NCI-H2107 treated with DMSO at 0.1 percent for 48 hours (cell line): ENCODE measurements at regions not wholly inside any gene's neighbourhood (a gene's known extent, or its start where the extent isn't known, plus 50 kb on each side); places are given as distances from the start of the nearest gene placed in this dataset.

Experiments used
- DNase-seq: peaks from one replicate; lab custom pipeline; 2025; ENCODE audit not compliant: unreplicated experiment; lab: John Stamatoyannopoulos, UW

DNA sequence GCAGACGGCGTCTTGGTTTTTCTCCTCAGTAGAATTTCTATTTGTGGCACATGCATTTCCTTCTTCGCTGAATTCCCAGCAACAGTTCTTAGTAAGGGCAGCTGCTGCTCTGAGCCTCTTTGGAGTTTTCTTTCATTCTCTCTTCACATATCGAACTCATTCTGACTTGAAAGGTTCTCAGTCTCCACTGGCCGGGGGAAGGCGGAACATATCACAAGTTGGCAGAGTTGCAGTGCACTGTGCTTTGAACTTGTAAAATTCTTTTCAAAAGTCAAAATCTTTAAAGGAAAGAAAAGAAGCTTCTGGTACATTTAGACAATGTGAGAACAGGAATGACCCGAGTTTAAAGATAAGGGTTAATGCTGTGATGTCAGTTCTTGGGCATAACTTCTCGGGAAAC is 286.1 kb upstream of the MAP3K7 start:
- DNase-seq = no peak

- no peak for DNase-seq
These were observed 283.7 kb upstream of the MAP3K7 start for GRCh38 chr6:90870561-90870960.

DNA sequence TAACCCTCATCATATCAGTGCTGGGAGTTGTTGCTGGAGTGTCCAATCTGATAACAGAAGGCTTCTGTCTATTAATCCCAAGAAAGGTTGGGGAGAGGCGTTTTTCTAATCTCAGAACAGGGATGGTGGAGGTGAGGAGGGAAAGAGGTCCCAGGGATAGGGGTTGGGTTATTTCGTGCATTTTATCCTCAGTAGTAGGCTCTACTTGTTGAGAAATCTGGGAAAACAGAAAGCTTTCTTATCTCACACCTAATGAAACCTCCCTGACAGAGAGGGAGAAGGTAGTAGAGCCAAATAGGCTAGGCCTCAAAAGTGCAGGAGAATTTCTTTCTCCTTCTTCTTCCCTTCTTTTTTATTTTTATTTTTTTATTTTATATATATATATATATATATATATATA is 281.8 kb upstream of the MAP3K7 start:
- DNase-seq = no peak

- no peak for DNase-seq
These were observed 281.4 kb upstream of the MAP3K7 start for GRCh38 chr6:90868256-90868655.

GRCh38 chr6:90865513-90865912 is 278.6 kb upstream of the MAP3K7 start:
- no peak for DNase-seq

DNA sequence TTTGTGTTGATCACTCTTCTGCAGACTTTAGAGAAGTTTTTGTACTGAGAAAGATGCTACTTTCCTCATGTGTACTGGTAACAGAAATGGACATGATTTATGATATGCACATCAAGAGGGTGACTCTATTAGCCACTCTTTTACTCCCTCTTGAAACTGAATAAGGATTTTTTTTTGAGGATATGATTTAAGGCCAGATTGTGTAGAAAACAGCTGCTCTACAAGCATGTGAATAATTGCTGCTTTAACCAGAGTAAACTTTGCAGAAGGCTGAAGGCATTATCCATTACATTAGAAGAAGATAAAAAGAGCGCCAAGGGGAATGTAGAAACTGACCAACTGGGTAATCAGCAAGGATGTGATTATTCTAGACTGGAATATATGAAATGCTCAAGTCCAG is 276.2 kb upstream of the MAP3K7 start:
- DNase-seq = no peak

DNA sequence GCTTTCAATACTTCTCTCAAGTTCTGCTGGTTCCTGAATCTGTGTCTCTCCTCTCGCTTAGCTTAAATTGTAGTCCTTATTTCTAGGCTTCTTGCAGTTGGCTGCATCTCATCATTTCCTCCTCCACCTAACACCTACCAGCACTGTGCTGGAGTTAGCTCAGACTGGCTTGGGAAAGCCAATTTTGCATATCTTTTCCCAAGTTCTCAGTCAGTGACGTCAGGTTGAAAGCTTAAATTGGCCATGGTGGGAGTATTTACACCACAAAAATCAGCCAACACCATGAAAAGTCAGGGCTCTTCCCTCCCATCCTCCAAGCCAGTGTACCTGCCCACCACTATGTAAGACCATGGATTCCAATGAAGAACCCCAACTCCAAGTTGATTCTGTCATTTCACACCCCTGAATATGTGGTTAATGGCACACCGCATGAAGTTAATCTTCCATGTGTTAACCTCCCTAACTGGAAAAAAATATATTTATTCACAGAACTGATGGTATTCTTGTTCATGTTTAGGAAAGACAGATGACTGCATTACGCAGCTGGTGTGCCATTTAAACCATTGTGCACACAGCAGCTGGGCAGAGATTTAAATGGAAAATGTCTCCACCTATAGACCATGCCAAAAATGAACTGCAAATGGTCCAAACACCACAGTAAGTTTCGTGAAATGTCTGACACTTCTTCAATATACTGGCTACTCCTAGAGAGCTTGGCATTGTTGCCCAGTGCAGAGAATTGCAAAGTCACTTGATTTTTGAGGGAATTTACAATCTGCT is 274.1 kb upstream of the MAP3K7 start:
- DNase-seq = no peak

GRCh38 chr6:90859612-90860011 is 272.7 kb upstream of the MAP3K7 start:
- DNase-seq = no peak

DNA sequence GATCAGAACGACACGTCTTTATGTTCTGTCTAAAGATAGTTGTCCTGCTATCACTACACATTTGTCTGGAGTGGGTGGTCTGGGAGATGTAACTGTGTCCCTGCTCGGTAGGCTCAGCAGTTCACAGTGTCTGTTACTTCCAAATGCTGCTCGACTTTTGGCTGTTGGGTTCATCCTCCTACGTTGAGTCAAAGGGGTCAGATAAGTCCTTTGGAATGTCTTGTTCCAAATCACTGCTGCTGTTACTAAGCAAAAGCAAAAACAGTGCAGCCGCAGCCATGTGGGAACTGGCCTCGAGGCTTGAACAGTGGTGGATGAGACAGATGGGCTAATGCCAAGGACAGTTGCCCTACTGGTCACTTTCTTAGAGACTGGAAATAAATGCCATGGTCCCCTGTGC is 272.2 kb upstream of the MAP3K7 start:
- DNase-seq = no peak

- DNase-seq = no peak
These were observed 262.8 kb upstream of the MAP3K7 start for GRCh38 chr6:90849686-90850085.

- no peak for DNase-seq
These were observed 260.0 kb upstream of the MAP3K7 start for GRCh38 chr6:90846824-90847223.

- DNase-seq = no peak
These were observed 248.8 kb upstream of the MAP3K7 start for GRCh38 chr6:90835596-90836212.

- DNase-seq = no peak
These were observed 242.4 kb upstream of the MAP3K7 start for GRCh38 chr6:90829311-90829710.

DNA sequence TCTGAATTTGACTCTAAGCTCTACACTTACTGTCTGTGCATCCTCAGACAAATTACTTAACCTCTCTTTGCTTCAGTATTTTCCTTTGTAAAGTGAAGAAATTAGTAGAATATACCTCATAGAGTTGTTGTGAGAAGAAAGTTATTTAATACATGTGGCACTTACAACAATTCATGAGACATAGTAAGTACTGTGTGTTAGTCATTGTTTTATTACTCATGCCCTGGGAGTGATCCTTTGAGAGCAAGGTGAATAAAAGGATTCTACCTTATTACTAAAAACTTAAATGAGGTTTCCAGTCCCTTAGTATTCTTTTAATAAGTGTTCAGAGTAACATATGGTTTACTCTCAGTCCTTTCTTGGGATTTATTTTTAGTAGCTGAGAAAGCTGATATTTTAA is 233.6 kb upstream of the MAP3K7 start:
- DNase-seq = no peak

DNA sequence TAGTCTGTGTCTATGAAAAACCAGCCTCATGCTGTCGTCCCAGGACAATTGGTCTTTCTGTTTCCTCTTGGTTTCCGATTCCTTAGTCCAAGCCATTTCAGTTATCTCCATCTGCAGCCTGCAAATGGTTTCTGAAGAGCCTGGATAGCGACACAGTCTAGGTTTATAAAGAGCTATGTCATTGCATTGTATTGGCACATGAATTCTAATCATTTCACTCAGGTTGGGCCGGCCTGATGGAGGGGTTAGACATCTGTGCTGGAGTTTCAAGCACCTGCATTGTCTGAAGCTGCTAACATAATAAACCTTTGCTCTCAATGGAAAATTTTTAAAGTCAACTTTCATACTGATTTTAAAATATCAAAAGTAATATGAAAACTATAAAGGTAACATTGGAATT is 232.6 kb upstream of the MAP3K7 start:
- DNase-seq = no peak

GRCh38 chr6:90818163-90818562 is 231.3 kb upstream of the MAP3K7 start:
- no peak for DNase-seq

GRCh38 chr6:90816764-90817163 is 229.9 kb upstream of the MAP3K7 start:
- DNase-seq = no peak

DNA sequence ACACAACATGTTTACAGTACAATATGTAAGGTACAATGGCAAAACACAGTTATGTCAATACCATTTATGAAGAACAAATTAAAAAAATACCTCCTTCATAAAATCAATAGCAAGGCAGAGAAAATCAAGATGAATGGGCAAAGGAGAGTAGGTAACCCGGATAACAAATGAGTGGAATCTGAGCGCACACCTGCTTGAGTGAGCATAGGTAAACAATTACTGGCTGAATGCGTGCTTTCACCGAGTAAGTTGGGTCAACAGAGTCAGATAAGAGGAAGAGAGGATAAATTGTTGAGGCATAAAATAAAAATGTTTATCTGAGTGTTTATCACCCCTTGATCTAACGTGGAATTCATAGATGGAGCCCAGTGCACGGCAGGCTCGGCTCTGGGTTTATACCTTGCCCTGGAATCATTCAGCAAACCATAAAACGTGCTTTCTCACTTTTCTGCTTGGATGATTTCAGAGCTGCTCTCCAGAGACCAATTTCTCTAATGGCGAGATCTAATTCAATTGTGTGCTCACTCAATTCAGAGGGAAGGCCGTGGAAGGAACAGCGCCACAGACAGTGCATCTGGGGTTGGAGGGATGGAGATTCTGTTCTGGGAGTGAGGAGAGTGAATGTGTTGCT is 224.8 kb upstream of the MAP3K7 start:
- DNase-seq = peak; percentile 94

- DNase-seq = no peak
These were observed 222.2 kb upstream of the MAP3K7 start for GRCh38 chr6:90809035-90809434.

DNA sequence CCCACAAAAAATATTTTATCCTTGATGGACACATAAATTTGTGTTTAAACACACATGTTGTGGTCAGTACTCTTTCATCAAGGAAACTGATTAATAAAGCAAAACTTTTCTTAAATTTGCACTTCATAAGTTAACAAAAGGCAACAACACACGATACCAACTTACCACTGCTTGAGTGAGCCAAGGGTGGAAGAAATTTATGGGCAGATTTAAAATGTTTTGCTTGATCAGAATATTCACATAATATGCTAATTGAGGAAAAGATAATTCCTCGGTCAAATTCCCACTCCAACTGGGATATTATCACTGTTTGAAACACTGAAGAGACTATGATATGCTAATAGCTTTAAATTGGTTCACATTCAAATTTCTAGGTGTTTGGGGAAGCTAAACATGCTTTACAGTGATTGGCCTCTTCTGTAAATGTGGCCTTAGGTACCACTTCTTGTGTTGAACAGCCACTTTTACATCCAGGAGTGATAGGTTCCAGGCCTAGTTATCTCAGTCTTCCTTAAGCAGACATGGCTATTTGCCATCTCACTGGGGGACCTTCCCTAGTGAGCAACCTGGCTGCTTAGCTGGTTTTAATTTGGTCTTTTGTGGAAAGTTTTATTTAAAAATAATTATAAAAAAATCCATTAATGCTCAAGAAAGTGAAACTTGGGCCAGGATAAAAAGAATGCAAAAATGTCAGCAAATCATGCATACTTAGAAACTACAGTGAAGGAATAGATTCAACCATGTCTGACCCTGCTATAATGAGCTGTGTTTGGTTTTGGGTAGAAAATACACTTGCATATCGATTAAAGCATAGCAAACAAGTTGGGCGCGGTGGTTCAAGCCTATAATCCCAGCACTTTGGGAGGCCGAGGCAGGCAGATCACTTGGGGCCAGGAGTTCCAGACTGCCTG is 221.2 kb upstream of the MAP3K7 start:
- no peak for DNase-seq

GRCh38 chr6:90805619-90806155 is 218.8 kb upstream of the MAP3K7 start:
- DNase-seq = peak; percentile 4
